Psoas muscle (tissue), 7 donors: ENCODE measurements at regions not wholly inside any gene's neighbourhood (a gene's known extent, or its start where the extent isn't known, plus 50 kb on each side); places are given as distances from the start of the nearest gene placed in this dataset.

Source experiments
- ATAC-seq, 4 donors: fragments of 200-7000 bp; cut with Tn5 transposase; one replicate each; pipeline ENCODE4 v1.9.1; 2020; ENCODE audit warnings: moderate library complexity in 3 of 4, mild to moderate bottlenecking in 2 of 4
- DNase-seq, 2 donors: peaks; one replicate each; pipeline ENCODE4 v3.0.0-alpha.2; 2020
- H3K27ac ChIP-seq: fragments of 200-600 bp; one replicate; pipeline ENCODE4 v1.8.0; 2022
- H3K27me3 ChIP-seq, 3 donors: fragments of 200-600 bp in 1 of 3; one replicate each; pipeline versions ENCODE4 v1.6.1 to v1.8.0; 2013 to 2022; ENCODE audit warnings: low read length in 2 of 3, mild to moderate bottlenecking in 2 of 3, moderate library complexity in 1 of 3; ENCODE audit not compliant: insufficient read depth in 3 of 3
- H3K36me3 ChIP-seq, 2 donors: fragments of 200-600 bp in 1 of 2; one replicate each; pipeline versions ENCODE4 v1.6.1 to v1.8.0; 2013 to 2022; ENCODE audit warnings: low read depth in 1 of 2, mild to moderate bottlenecking in 1 of 2, moderate library complexity in 1 of 2; ENCODE audit not compliant: insufficient read depth in 1 of 2
- H3K4me1 ChIP-seq: fragments of 200-600 bp; one replicate; pipeline ENCODE4 v1.8.0; 2022
- H3K4me3 ChIP-seq: fragments of 200-600 bp; one replicate; pipeline ENCODE4 v1.8.0; 2022; ENCODE audit warnings: mild to moderate bottlenecking
- H3K9me3 ChIP-seq: fragments of 200-600 bp; one replicate; pipeline ENCODE4 v1.8.0; 2022
- CTCF ChIP-seq: fragments of 200-600 bp; IDR thresholded peaks from one replicate; pipeline ENCODE4 v1.8.0; 2022; ENCODE audit warnings: antibody characterized with exemption
- WGBS, 3 donors: extraction: QIAGEN DNeasy Blood & Tissue Kit; methylation state at CpG; one replicate each; pipeline versions ENCODE4 v1.1.6 to v1.1.7; 2013; 5-methylcytosine and 5-hydroxymethylcytosine counted together
- intact Hi-C, 2 donors: fragments of 100-400 bp; cut with DNase I; formaldehyde crosslinking; loops; one replicate each; pipeline versions ENCODE4 v1.11.0 to v1.14.2; 2022
- donor health status: healthy with polysubstance abuse.
- donor health status: DM: no; HTN: no; CAD: no; lungs with moderate emphysema.
- donor health status: Bipolar disorder and iron deficiency.
- donor health status: healthy.
- donor health status: DM: yes; HTN: yes; CAD: no.
- donor health status: DM: no; HTN: no; CAD: no.
- donor health status: DM: yes; HTN: yes; CAD: no.

- DNase-seq (no peak), ATAC-seq (no peak)
- Histone ChIP-seq H3K27me3 (no peaks in the 10 kb centered on the region), H3K9me3 (peaks cover 3% of the 10 kb centered on the region), H3K4me3 (no peak overlapping the region), H3K27ac (no peak overlapping the region), H3K4me1 (no peaks in the 10 kb centered on the region), H3K36me3 (no peaks in the 10 kb centered on the region)
- no peak for TF ChIP-seq CTCF
- 74 to 81% (median 79%) methylated on average over 4 of the region's 4 CpGs for WGBS, 3 donors
- intact Hi-C loops: no loop called here
These were observed 318.0 kb downstream of the TAF11L14 start for GRCh38 chr5:17952231-17952630.

- WGBS, 3 donors: 67 to 79% (median 75%) methylated on average over 2 of the region's 2 CpGs
- DNase-seq (no peak), ATAC-seq (no peak)
- Histone ChIP-seq H3K9me3 (no peaks in the 10 kb centered on the region), H3K4me3 (no peak overlapping the region), H3K36me3 (no peaks in the 10 kb centered on the region), H3K4me1 (no peaks in the 10 kb centered on the region), H3K27me3 (no peaks in the 10 kb centered on the region), H3K27ac (no peak overlapping the region)
- no peak for TF ChIP-seq CTCF
- intact Hi-C loops: no loop called here
These were observed 329.8 kb downstream of the TAF11L14 start for GRCh38 chr5:17964067-17964466.

GRCh38 chr5:17966640-17967402 lies 332.6 kb downstream of the TAF11L14 start:
- Histone ChIP-seq H3K4me3 (no peak overlapping the region), H3K36me3 (no peaks in the 10 kb centered on the region), H3K4me1 (no peaks in the 10 kb centered on the region), H3K27me3 (no peaks in the 10 kb centered on the region), H3K9me3 (no peaks in the 10 kb centered on the region), H3K27ac (no peak overlapping the region)
- 37 to 43% (median 39%) methylated on average over 5 of the region's 5 CpGs for WGBS, 3 donors
- no peak for TF ChIP-seq CTCF
- intact Hi-C loops: no loop called here
- DNase-seq: no peak
- ATAC-seq: no peak

GRCh38 chr5:17976404-17976803 lies 342.1 kb downstream of the TAF11L14 start:
- WGBS, 3 donors: 80 to 90% (median 89%) methylated on average over 1 of the region's 1 CpG

More at GRCh38 chr5:17976404-17976803, 342.1 kb downstream of the TAF11L14 start:
- Histone ChIP-seq H3K4me1 (no peaks in the 10 kb centered on the region), H3K27ac (no peak overlapping the region), H3K36me3 (no peaks in the 10 kb centered on the region), H3K27me3 (no peaks in the 10 kb centered on the region), H3K9me3 (no peaks in the 10 kb centered on the region), H3K4me3 (no peak overlapping the region)
- TF ChIP-seq CTCF: no peak
- DNase-seq (no peak), ATAC-seq (no peak)
- intact Hi-C loops: no loop called here
